ENCODE measurements at regions not wholly inside any gene's neighbourhood (a gene's known extent, or its start where the extent isn't known, plus 50 kb on each side); places are given as distances from the start of the nearest gene placed in this dataset.

DNA sequence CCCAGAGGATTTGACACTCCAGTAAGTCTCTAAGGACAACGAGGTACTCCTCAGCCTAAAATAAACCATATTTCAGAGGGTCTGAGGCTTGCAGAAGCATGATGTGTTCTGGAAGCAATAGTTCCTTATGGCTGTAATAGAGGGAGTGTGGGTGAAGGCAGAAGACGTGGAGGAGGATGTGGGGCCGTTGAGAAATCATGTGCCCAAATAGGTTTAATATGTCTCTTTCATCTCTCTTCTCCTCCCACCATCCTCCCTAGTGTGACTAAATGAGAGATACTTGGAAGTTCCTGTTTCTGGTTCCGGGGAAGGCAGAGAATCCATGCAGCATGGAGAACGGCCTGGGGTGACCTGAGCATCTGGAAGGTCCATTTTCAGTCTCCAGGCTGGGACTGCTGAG lies 174.0 kb upstream of the RSPO3 start:
- intact Hi-C loops (cut with DNase I), result no loop called here
- ATAC-seq (no peak), DNase-seq (no peak)
- H3K9me3 ChIP-seq (ENCODE audit: control insufficient read depth, low read length), result no peaks in the 10 kb centered on the region
- no peaks in the 10 kb centered on the region for H3K4me1 ChIP-seq (ENCODE audit: control insufficient read depth, insufficient read depth, low read length)
- H3K27ac ChIP-seq (ENCODE audit: low read length), result no peak overlapping the region
- no peak overlapping the region for H3K4me3 ChIP-seq (ENCODE audit: low read length)
- WGBS, result 62% methylated on average over 5 of the region's 5 CpGs
- H3K27me3 ChIP-seq (ENCODE audit: control insufficient read depth, insufficient read depth), result no peaks in the 10 kb centered on the region

GRCh38 chr6:126945150-126945685 lies 173.3 kb upstream of the RSPO3 start:
- DNase-seq, result no peak
- intact Hi-C loops (cut with DNase I), result no loop called here
- Histone ChIP-seq H3K27me3 (ENCODE audit: control insufficient read depth, insufficient read depth) (no peaks in the 10 kb centered on the region), H3K4me3 (ENCODE audit: low read length) (no peak overlapping the region), H3K9me3 (ENCODE audit: control insufficient read depth, low read length) (no peaks in the 10 kb centered on the region), H3K4me1 (ENCODE audit: control insufficient read depth, insufficient read depth, low read length) (no peaks in the 10 kb centered on the region), H3K27ac (ENCODE audit: low read length) (no peak overlapping the region)
- no peak for ATAC-seq
- 56% methylated on average over 4 of the region's 4 CpGs for whole genome bisulfite sequencing

GRCh38 chr6:126945812-126946360 lies 172.6 kb upstream of the RSPO3 start:
- no peak for ATAC-seq
- WGBS, result 71% methylated on average over 2 of the region's 2 CpGs
- intact Hi-C loops (cut with DNase I), result no loop called here

DNA sequence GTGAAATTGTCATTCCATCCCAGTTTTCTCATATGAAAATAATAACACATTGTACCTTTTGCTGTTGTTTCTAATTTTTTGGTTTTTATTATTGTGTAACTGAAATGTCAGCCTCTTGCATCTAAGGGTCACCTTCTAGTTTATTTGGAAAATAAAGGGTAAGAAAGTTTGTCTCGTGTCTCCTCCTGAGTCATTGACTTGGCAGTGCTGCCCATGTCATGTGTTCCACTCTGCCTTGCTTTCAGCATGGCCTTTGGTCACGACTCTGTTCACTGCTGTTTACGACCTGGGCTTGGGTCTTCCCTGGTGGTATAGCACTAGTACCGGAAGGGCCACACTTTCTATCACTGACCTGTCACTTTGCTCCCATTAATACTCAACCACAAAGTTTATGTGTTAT lies 171.4 kb upstream of the RSPO3 start:
- DNase-seq (peak; percentile 38 to 56 (median 43)), ATAC-seq (no peak)
- 70% methylated on average over 4 of the region's 4 CpGs for WGBS
- no peaks in the 10 kb centered on the region for H3K9me3 ChIP-seq (ENCODE audit: control insufficient read depth, low read length)
- intact Hi-C loops (cut with DNase I), result no loop called here
- H3K4me3 ChIP-seq (ENCODE audit: low read length), result no peak overlapping the region
- no peak overlapping the region for H3K27ac ChIP-seq (ENCODE audit: low read length)
- no peaks in the 10 kb centered on the region for H3K27me3 ChIP-seq (ENCODE audit: control insufficient read depth, insufficient read depth)
- H3K4me1 ChIP-seq (ENCODE audit: control insufficient read depth, insufficient read depth, low read length), result no peaks in the 10 kb centered on the region

More at GRCh38 chr6:126945812-126946360, 172.6 kb upstream of the RSPO3 start:
- Histone ChIP-seq H3K4me1 (ENCODE audit: control insufficient read depth, insufficient read depth, low read length) (no peaks in the 10 kb centered on the region), H3K4me3 (ENCODE audit: low read length) (no peak overlapping the region), H3K27ac (ENCODE audit: low read length) (no peak overlapping the region), H3K27me3 (ENCODE audit: control insufficient read depth, insufficient read depth) (no peaks in the 10 kb centered on the region), H3K9me3 (ENCODE audit: control insufficient read depth, low read length) (no peaks in the 10 kb centered on the region)
- DNase-seq, result no peak

- Histone ChIP-seq H3K4me3 (ENCODE audit: low read length) (no peak overlapping the region), H3K27me3 (ENCODE audit: control insufficient read depth, insufficient read depth) (no peaks in the 10 kb centered on the region), H3K9me3 (ENCODE audit: control insufficient read depth, low read length) (no peaks in the 10 kb centered on the region), H3K4me1 (ENCODE audit: control insufficient read depth, insufficient read depth, low read length) (no peaks in the 10 kb centered on the region), H3K27ac (ENCODE audit: low read length) (no peak overlapping the region)
- DNase-seq, result no peak
- 56% methylated on average over 1 of the region's 1 CpG for WGBS
- no peak for ATAC-seq
- intact Hi-C loops (cut with DNase I), result no loop called here
Observed at GRCh38 chr6:126949786-126950185, 168.7 kb upstream of the RSPO3 start.

GRCh38 chr6:126955621-126956020 lies 162.8 kb upstream of the RSPO3 start:
- no peak for ATAC-seq
- H3K4me3 ChIP-seq (ENCODE audit: low read length), result no peak overlapping the region
- H3K27ac ChIP-seq (ENCODE audit: low read length), result no peak overlapping the region
- no peaks in the 10 kb centered on the region for H3K27me3 ChIP-seq (ENCODE audit: control insufficient read depth, insufficient read depth)
- H3K4me1 ChIP-seq (ENCODE audit: control insufficient read depth, insufficient read depth, low read length), result no peaks in the 10 kb centered on the region
- no peak for DNase-seq
- WGBS, result 96% methylated on average over 1 of the region's 1 CpG
- H3K9me3 ChIP-seq (ENCODE audit: control insufficient read depth, low read length), result no peaks in the 10 kb centered on the region
- intact Hi-C loops (cut with DNase I), result no loop called here

GRCh38 chr6:126957721-126958120 lies 160.8 kb upstream of the RSPO3 start:
- no peaks in the 10 kb centered on the region for H3K4me1 ChIP-seq (ENCODE audit: control insufficient read depth, insufficient read depth, low read length)
- 90% methylated on average over 3 of the region's 3 CpGs for WGBS
- H3K27ac ChIP-seq (ENCODE audit: low read length), result no peak overlapping the region
- ATAC-seq, result no peak
- H3K4me3 ChIP-seq (ENCODE audit: low read length), result no peak overlapping the region
- intact Hi-C loops (cut with DNase I), result no loop called here
- no peaks in the 10 kb centered on the region for H3K27me3 ChIP-seq (ENCODE audit: control insufficient read depth, insufficient read depth)
- DNase-seq, result no peak
- no peaks in the 10 kb centered on the region for H3K9me3 ChIP-seq (ENCODE audit: control insufficient read depth, low read length)

GRCh38 chr6:126959765-126960164 lies 158.7 kb upstream of the RSPO3 start:
- Histone ChIP-seq H3K27ac (ENCODE audit: low read length) (no peak overlapping the region), H3K9me3 (ENCODE audit: control insufficient read depth, low read length) (no peaks in the 10 kb centered on the region), H3K4me3 (ENCODE audit: low read length) (no peak overlapping the region), H3K27me3 (ENCODE audit: control insufficient read depth, insufficient read depth) (no peaks in the 10 kb centered on the region), H3K4me1 (ENCODE audit: control insufficient read depth, insufficient read depth, low read length) (no peaks in the 10 kb centered on the region)
- intact Hi-C loops (cut with DNase I), result no loop called here
- DNase-seq (no peak), ATAC-seq (no peak)
- 80% methylated on average over 1 of the region's 1 CpG for WGBS

DNA sequence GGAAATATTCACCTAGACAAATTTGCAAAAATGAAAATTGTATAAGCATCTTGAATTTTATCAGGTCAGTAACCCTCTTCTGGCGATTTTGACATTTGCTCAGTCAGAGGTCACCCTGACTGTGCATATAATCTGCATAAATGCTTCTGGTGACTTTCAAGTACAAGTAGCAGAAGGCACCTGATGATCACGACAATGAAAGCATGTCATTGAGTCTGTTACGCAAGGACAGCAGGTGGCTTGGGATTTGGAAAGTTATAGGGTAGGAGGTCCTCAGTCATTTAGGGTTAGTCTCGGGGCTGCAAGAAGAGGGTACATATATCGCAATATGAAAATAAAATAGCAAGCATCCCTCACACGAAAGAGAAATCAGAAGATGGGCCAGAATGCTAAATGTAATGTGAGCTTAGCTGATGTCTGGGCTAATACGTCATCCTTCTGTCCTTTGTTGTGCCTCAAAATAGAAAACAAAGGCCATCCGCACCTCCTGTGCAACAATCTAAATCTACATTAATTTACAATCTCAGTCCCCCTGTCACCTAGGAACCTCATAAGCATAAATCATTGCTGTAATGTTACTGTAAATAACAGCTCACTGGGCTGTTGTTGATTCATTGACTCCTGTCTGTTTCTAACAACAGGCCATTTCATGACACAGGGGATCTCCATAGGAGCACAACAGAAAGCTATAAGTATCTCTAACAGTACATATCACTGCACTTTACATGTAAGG lies 155.2 kb upstream of the RSPO3 start:
- WGBS, result 76% methylated on average over 8 of the region's 8 CpGs
- H3K4me3 ChIP-seq (ENCODE audit: low read length), result no peak overlapping the region
- H3K9me3 ChIP-seq (ENCODE audit: control insufficient read depth, low read length), result no peaks in the 10 kb centered on the region
- intact Hi-C loops (cut with DNase I), result no loop called here
- no peaks in the 10 kb centered on the region for H3K27me3 ChIP-seq (ENCODE audit: control insufficient read depth, insufficient read depth)
- ATAC-seq, result no peak
- DNase-seq, result no peak
- no peaks in the 10 kb centered on the region for H3K4me1 ChIP-seq (ENCODE audit: control insufficient read depth, insufficient read depth, low read length)
- no peak overlapping the region for H3K27ac ChIP-seq (ENCODE audit: low read length)

DNA sequence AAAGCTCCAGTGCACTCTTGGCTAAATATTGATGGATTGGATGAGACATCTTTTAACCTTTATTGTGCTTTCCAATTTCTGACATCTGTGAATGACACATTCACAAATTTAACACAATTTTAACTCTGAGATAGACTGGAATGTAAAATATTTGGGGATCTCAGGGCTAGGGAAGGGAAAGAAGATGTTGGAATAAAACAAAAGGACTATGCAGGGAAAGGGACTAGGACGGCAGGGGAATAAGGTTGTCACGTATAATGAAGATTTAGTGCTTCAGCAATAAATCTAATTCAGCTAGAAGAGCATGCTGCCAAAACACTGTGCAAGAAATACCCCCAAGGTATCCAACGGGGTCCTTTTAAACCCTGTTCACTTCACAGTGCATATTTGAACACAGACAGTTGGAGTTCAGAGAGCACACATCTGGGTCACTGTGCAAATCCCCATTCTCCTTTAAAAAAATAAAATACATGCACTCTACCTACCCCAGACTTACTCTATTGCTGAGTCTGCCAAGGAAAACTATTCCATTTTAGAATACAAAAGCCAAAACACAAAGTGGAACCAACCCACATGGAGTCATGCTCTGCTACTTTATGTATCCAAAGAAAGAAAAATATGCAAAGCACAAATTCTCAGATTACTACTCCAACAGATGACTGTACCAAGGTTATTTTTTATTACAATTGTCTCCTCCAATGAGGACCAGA lies 151.0 kb upstream of the RSPO3 start:
- Histone ChIP-seq H3K27ac (ENCODE audit: low read length) (no peak overlapping the region), H3K27me3 (ENCODE audit: control insufficient read depth, insufficient read depth) (no peaks in the 10 kb centered on the region), H3K9me3 (ENCODE audit: control insufficient read depth, low read length) (no peaks in the 10 kb centered on the region), H3K4me1 (ENCODE audit: control insufficient read depth, insufficient read depth, low read length) (no peaks in the 10 kb centered on the region), H3K4me3 (ENCODE audit: low read length) (no peak overlapping the region)
- WGBS, result 62% methylated on average over 3 of the region's 3 CpGs
- no peak for DNase-seq
- ATAC-seq, result no peak
- intact Hi-C loops (cut with DNase I), result no loop called here

GRCh38 chr6:126976253-126976797 lies 142.1 kb upstream of the RSPO3 start:
- H3K4me1 ChIP-seq (ENCODE audit: control insufficient read depth, insufficient read depth, low read length), result no peaks in the 10 kb centered on the region
- no peak overlapping the region for H3K27ac ChIP-seq (ENCODE audit: low read length)
- no peak for ATAC-seq
- no peak overlapping the region for H3K4me3 ChIP-seq (ENCODE audit: low read length)
- H3K9me3 ChIP-seq (ENCODE audit: control insufficient read depth, low read length), result no peaks in the 10 kb centered on the region
- WGBS, result 62% methylated on average over 2 of the region's 2 CpGs
- H3K27me3 ChIP-seq (ENCODE audit: control insufficient read depth, insufficient read depth), result no peaks in the 10 kb centered on the region
- intact Hi-C loops (cut with DNase I), result no loop called here
- no peak for DNase-seq

Measured in right cardiac atrium (tissue), 5 donors.